Breast epithelium (tissue), 4 donors: ENCODE measurements at regions not wholly inside any gene's neighbourhood (a gene's known extent, or its start where the extent isn't known, plus 50 kb on each side); places are given as distances from the start of the nearest gene placed in this dataset.

Source experiments
- DNase-seq, 2 donors: peaks; one replicate each; pipeline ENCODE4 v3.0.0-alpha.2; 2019; ENCODE audit warnings: low spot score in 2 of 2
- H3K27ac ChIP-seq, 2 donors: fragments of 200-600 bp; sonication (generic) in 1 of 2; one replicate each; pipeline ENCODE4 v1.5.1; 2016 to 2019; ENCODE audit warnings: mild to moderate bottlenecking in 1 of 2
- H3K27me3 ChIP-seq, 2 donors: fragments of 200-600 bp; sonication (generic) in 1 of 2; one replicate each; pipeline versions ENCODE4 v1.5.1 to v1.6.0; 2017 to 2019; ENCODE audit warnings: control low read depth in 1 of 2, mild to moderate bottlenecking in 1 of 2
- H3K36me3 ChIP-seq: fragments of 200-600 bp; one replicate; pipeline ENCODE4 v1.5.1; 2019
- H3K4me1 ChIP-seq, 2 donors: fragments of 200-600 bp; sonication (generic); one replicate each; pipeline ENCODE4 v1.5.1; 2016 to 2019; ENCODE audit warnings: control low read depth in 1 of 2
- H3K4me3 ChIP-seq, 3 donors: fragments of 200-600 bp; sonication (generic); 1 replicate in 2 of 3; 2 replicates in 1 of 3; pipeline ENCODE4 v1.5.1; 2016 to 2019; ENCODE audit warnings: mild to moderate bottlenecking in 3 of 3, moderate library complexity in 2 of 3
- H3K9me3 ChIP-seq, 2 donors: fragments of 200-600 bp; sonication (generic) in 1 of 2; one replicate each; pipeline ENCODE4 v1.5.1; 2016 to 2019; ENCODE audit warnings: control low read depth in 1 of 2
- CTCF ChIP-seq, 3 donors: fragments of 450-650 bp; IDR thresholded peaks; one replicate each; pipeline ENCODE4 v1.5.1; 2016 to 2017; ENCODE audit warnings: antibody characterized with exemption in 3 of 3, mild to moderate bottlenecking in 3 of 3, moderate library complexity in 3 of 3
- POLR2A ChIP-seq: fragments of 450-650 bp; IDR thresholded peaks from one replicate; pipeline ENCODE4 v1.6.1; 2016; ENCODE audit warnings: antibody characterized with exemption, mild to moderate bottlenecking, moderate library complexity
- POLR2AphosphoS5 ChIP-seq, 3 donors: sonication (generic); formaldehyde crosslinking; IDR thresholded peaks; one replicate each; pipeline ENCODE4 v1.6.1; 2017; ENCODE audit warnings: antibody characterized with exemption in 3 of 3
- intact Hi-C: fragments of 100-400 bp; cut with DNase I; formaldehyde crosslinking; loops from one replicate; pipeline ENCODE4 v1.15.1; 2023; ENCODE audit warnings: low total_unique reads

DNA sequence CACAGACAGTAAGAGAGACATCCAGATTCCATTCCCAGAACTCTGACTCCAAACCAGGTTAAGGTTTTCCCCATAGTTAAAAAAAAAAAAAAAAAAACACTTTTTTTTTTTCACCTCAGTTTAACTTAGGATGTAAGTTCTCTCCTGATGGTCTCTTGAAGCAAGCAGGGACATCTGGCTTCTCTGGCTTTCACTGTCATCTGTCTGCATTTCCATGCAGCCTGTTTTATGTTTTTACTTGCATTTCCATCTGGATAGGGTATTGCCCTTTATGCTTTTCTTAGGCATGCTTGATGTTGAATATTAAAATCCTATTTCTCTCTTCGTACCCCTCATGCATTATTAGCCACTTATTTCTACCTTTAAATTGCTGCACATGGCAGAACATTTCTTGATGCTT is 135.3 kb upstream of the WWC1 start:
- DNase-seq, result no peak
- no peak overlapping the region for H3K4me3 ChIP-seq
- intact Hi-C loops, result no loop called here
- no peak for TF ChIP-seq POLR2AphosphoS5 (IDR thresholded peaks at IDR 0.05)
- TF ChIP-seq POLR2A, result no peak
- no peak for TF ChIP-seq CTCF (IDR thresholded peaks at IDR 0.05)
- H3K9me3 ChIP-seq, result no peaks in the 10 kb centered on the region
- H3K4me1 ChIP-seq, result no peaks in the 10 kb centered on the region
- no peak overlapping the region for H3K27ac ChIP-seq
- H3K27me3 ChIP-seq, result no peaks in the 10 kb centered on the region
- H3K36me3 ChIP-seq, result no peaks in the 10 kb centered on the region

DNA sequence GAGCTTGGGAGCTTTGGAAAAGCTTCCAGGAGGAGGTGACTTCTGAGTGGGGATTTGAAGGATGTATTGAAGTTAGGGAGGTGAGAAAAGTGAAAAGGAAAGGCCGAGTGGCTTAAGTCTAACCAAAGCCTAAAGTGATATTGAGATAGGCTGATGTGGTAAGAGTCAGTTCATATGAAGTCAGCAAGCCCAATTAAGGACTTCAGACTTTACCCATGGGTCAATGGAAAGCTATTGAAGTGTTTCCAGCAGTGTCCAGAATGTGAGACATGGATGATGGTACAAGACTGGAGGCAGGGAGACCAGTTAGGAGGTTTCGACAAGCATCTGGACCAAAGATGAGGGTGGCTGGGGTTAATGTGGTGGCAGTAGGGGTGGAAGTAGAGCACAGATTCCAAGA is 134.3 kb upstream of the WWC1 start:
- TF ChIP-seq CTCF (IDR thresholded peaks at IDR 0.05), result no peak
- no peak for TF ChIP-seq POLR2AphosphoS5 (IDR thresholded peaks at IDR 0.05)
- TF ChIP-seq POLR2A, result no peak
- Histone ChIP-seq H3K4me1 (no peaks in the 10 kb centered on the region), H3K36me3 (no peaks in the 10 kb centered on the region), H3K4me3 (no peak overlapping the region), H3K9me3 (no peaks in the 10 kb centered on the region), H3K27me3 (no peaks in the 10 kb centered on the region), H3K27ac (no peak overlapping the region)
- no peak for DNase-seq
- intact Hi-C loops, result no loop called here

DNA sequence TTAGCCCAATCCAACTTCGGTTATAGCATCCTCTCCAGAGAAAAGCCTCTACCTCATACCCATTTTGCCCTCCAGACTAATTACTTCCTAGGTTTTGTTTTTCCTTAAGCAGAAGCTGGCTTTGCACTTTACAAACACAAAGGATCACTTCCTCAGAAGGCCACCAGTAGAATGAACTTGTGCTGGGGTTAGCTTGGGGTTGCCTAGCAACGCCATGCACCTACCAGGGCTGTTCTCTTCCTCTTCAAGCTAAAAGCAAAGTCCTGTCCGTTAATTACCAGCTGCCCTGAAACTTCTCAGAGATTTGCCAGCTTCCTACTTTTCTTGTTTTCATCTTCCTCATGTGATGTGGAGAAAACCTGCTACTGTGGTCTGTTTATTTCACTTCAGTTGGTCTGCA is 132.0 kb upstream of the WWC1 start:
- Histone ChIP-seq H3K4me1 (no peaks in the 10 kb centered on the region), H3K36me3 (no peaks in the 10 kb centered on the region), H3K27ac (no peak overlapping the region), H3K9me3 (no peaks in the 10 kb centered on the region), H3K27me3 (no peaks in the 10 kb centered on the region), H3K4me3 (no peak overlapping the region)
- no peak for TF ChIP-seq POLR2A
- no peak for TF ChIP-seq POLR2AphosphoS5 (IDR thresholded peaks at IDR 0.05)
- no peak for TF ChIP-seq CTCF (IDR thresholded peaks at IDR 0.05)
- intact Hi-C loops, result no loop called here
- DNase-seq, result no peak

- peaks cover 3 to 4% of the 10 kb centered on the region in 2 donors for H3K4me1 ChIP-seq
- TF ChIP-seq POLR2A, result no peak
- TF ChIP-seq POLR2AphosphoS5 (IDR thresholded peaks at IDR 0.05), result no peak
- no peak for TF ChIP-seq CTCF (IDR thresholded peaks at IDR 0.05)
- no peak overlapping the region for H3K4me3 ChIP-seq
- DNase-seq, result no peak
- H3K9me3 ChIP-seq, result no peaks in the 10 kb centered on the region
- H3K36me3 ChIP-seq, result no peaks in the 10 kb centered on the region
- no peak overlapping the region for H3K27ac ChIP-seq
- no peaks in the 10 kb centered on the region for H3K27me3 ChIP-seq
- intact Hi-C loops, result no loop called here
Observed at GRCh38 chr5:168162464-168162863, 129.0 kb upstream of the WWC1 start.

- DNase-seq, result peak in 1 of 2 donors; percentile 35
- H3K4me1 ChIP-seq, result peaks cover 3 to 4% of the 10 kb centered on the region in 2 donors
- no peak overlapping the region for H3K4me3 ChIP-seq
- intact Hi-C loops, result no loop called here
- no peak overlapping the region for H3K27ac ChIP-seq
- TF ChIP-seq CTCF (IDR thresholded peaks at IDR 0.05), result no peak
- TF ChIP-seq POLR2A, result no peak
- TF ChIP-seq POLR2AphosphoS5 (IDR thresholded peaks at IDR 0.05), result no peak
- H3K27me3 ChIP-seq, result no peaks in the 10 kb centered on the region
- H3K36me3 ChIP-seq, result no peaks in the 10 kb centered on the region
- H3K9me3 ChIP-seq, result no peaks in the 10 kb centered on the region
Observed at GRCh38 chr5:168163966-168164365, 127.5 kb upstream of the WWC1 start.
